H1 (cell line): ENCODE measurements at regions not wholly inside any gene's neighbourhood (a gene's known extent, or its start where the extent isn't known, plus 50 kb on each side); places are given as distances from the start of the nearest gene placed in this dataset.

Source experiments
- EGR1 ChIP-seq: IDR thresholded peaks from 2 replicates; pipeline ENCODE4 v1.6.1; 2011; ENCODE audit warnings: low read depth, low read length, borderline replicate concordance
- JUND ChIP-seq: IDR thresholded peaks from 2 replicates; pipeline ENCODE4 v1.6.1; 2011; ENCODE audit warnings: mild to moderate bottlenecking, improper control_type of control experiment, low read length
- KDM1A ChIP-seq: fragments of 200-600, 300-600 bp; sonication (generic); IDR thresholded peaks from 2 replicates; pipeline ENCODE4 v1.7.1; 2016; ENCODE audit warnings: mild to moderate bottlenecking, low read length, borderline replicate concordance
- POLR2AphosphoS5 ChIP-seq: IDR thresholded peaks from 2 replicates; pipeline ENCODE4 v1.6.1; 2011; ENCODE audit warnings: low read depth, low read length
- RFX5 ChIP-seq: IDR thresholded peaks from 2 replicates; pipeline ENCODE4 v1.6.1; 2011; ENCODE audit warnings: low read depth, low read length, improper control_type of control experiment, borderline replicate concordance
- RXRA ChIP-seq: IDR thresholded peaks from 2 replicates; pipeline ENCODE4 v1.6.1; 2011; ENCODE audit warnings: low read depth, mild to moderate bottlenecking, low read length, moderate library complexity; ENCODE audit not compliant: insufficient read depth

DNA sequence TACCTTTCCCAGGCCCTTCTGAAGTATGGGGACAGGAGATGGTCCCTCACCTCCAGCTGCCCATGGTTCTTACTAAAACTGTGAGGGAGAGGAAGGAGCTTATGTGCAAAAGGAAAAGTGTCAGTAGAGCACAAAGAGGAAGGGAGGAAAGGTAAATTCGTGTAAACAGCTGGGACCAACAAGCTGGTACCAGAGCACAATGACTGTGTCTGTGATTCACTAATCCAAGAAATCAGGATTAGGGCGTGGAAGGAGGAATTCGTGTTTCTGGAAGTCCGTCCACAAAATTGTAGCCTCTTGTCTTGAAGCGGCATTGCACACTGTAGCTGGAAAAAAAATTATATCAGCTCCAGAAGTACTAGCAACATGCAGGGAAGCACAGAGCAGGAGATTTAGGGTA lies 129.0 kb upstream of the RREB1 start (continued):
- no peak for TF ChIP-seq JUND
- no peak for TF ChIP-seq POLR2AphosphoS5
- TF ChIP-seq KDM1A = no peak
- no peak for TF ChIP-seq RXRA
- TF ChIP-seq EGR1 = no peak
- no peak for TF ChIP-seq RFX5
